Head of caudate nucleus (tissue), 42 donors: ENCODE measurements at regions not wholly inside any gene's neighbourhood (a gene's known extent, or its start where the extent isn't known, plus 50 kb on each side); places are given as distances from the start of the nearest gene placed in this dataset.

ENCODE experiments used
- DNase-seq, 42 donors: peaks; one replicate each; pipeline versions ENCODE4 v3.0.0 to v3.0.0-alpha.2; 2020 to 2021; ENCODE audit warnings: mixed read lengths in 7 of 42
- intact Hi-C: fragments of 100-400 bp; cut with DNase I; formaldehyde crosslinking; loops from one replicate; pipeline ENCODE4 v1.15.0; 2022

GRCh38 chr11:134578807-134579723 is 167.0 kb upstream of the B3GAT1 start:
- intact Hi-C loops: no loop called here
- peak in 7 of 42 donors; percentile 26 to 60 (median 38) for DNase-seq

- intact Hi-C loops: no loop called here
- peak in 3 of 42 donors; percentile 30 to 37 (median 36) for DNase-seq
These were observed 165.8 kb upstream of the B3GAT1 start for GRCh38 chr11:134577751-134578395.

GRCh38 chr11:134576721-134577171 is 164.7 kb upstream of the B3GAT1 start:
- peak in 9 of 42 donors; percentile 17 to 71 (median 31) for DNase-seq
- intact Hi-C loops: no loop called here

GRCh38 chr11:134576286-134576685 is 164.2 kb upstream of the B3GAT1 start:
- DNase-seq: peak in 1 of 42 donors; percentile 31
- intact Hi-C loops: no loop called here

GRCh38 chr11:134575504-134576230 is 163.6 kb upstream of the B3GAT1 start:
- intact Hi-C loops: no loop called here
- DNase-seq: peak in 1 of 42 donors; percentile 24

GRCh38 chr11:134574947-134575346 is 162.9 kb upstream of the B3GAT1 start:
- intact Hi-C loops: no loop called here
- DNase-seq: peak in 2 of 42 donors; percentile 24 to 28

GRCh38 chr11:134574425-134574824 is 162.4 kb upstream of the B3GAT1 start:
- intact Hi-C loops: no loop called here
- DNase-seq: peak in 1 of 42 donors; percentile 31

GRCh38 chr11:134573857-134574256 is 161.8 kb upstream of the B3GAT1 start:
- peak in 3 of 42 donors; percentile 25 to 40 (median 28) for DNase-seq
- intact Hi-C loops: no loop called here

GRCh38 chr11:134572741-134573675 is 161.0 kb upstream of the B3GAT1 start:
- peak in 4 of 42 donors; percentile 5 to 47 (median 40) for DNase-seq
- intact Hi-C loops: no loop called here

- peak in 1 of 42 donors; percentile 38 for DNase-seq
- intact Hi-C loops: no loop called here
These were observed 159.3 kb upstream of the B3GAT1 start for GRCh38 chr11:134571301-134571700.

GRCh38 chr11:134569195-134569594 is 157.2 kb upstream of the B3GAT1 start:
- no peak for DNase-seq
- intact Hi-C loops: no loop called here

GRCh38 chr11:134566311-134566710 is 154.3 kb upstream of the B3GAT1 start:
- intact Hi-C loops: no loop called here
- peak in 33 of 42 donors; percentile 32 to 78 (median 52) for DNase-seq

- intact Hi-C loops: no loop called here
- DNase-seq: peak in 4 of 42 donors; percentile 10 to 33 (median 21)
These were observed 153.4 kb upstream of the B3GAT1 start for GRCh38 chr11:134565343-134565891.

- intact Hi-C loops: no loop called here
- DNase-seq: peak in 4 of 42 donors; percentile 1 to 28 (median 6)
These were observed 152.6 kb upstream of the B3GAT1 start for GRCh38 chr11:134564472-134565200.

- DNase-seq: peak in 8 of 42 donors; percentile 5 to 32 (median 12)
- intact Hi-C loops: no loop called here
These were observed 151.0 kb upstream of the B3GAT1 start for GRCh38 chr11:134562941-134563471.

GRCh38 chr11:134562196-134562595 is 150.2 kb upstream of the B3GAT1 start:
- peak in 8 of 42 donors; percentile 3 to 35 (median 6) for DNase-seq
- intact Hi-C loops: no loop called here

GRCh38 chr11:134561331-134561720 is 149.3 kb upstream of the B3GAT1 start:
- peak in 8 of 42 donors; percentile 4 to 42 (median 18) for DNase-seq
- intact Hi-C loops: no loop called here
